ENCODE measurements at regions not wholly inside any gene's neighbourhood (a gene's known extent, or its start where the extent isn't known, plus 50 kb on each side); places are given as distances from the start of the nearest gene placed in this dataset.

DNA sequence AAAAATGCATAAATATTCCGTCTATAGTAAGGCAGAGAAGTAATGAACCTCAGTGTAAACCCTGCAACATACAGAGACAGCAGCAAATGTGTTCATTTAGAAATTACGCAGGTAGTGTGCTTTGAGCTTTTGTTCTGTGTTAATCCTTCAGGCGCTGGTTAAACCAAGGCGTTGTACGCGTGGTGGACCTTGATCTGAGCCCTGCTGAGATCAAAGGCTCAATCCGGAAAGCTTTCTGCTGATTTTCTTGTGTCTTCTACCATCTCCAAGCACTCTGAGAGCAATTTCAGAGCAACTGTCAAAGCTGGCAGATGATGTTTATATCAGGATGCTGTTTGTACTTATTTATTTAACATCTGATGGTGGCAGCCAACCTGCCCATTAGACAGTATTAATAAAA, 382.8 kb downstream of the CDH26 start (continued):
- TF ChIP-seq CREB1 (IDR thresholded peaks at IDR 0.05) (no peak), SIN3A (conservative IDR thresholded peaks at IDR 0.05 in 1 of 2, IDR thresholded peaks at IDR 0.05 in 1 of 2; ENCODE audit: low read depth in 1 of 2, low read length in 2 of 2) (no peak), BACH1 (IDR thresholded peaks at IDR 0.05; ENCODE audit: low read length) (no peak), TAF1 (IDR thresholded peaks at IDR 0.05; ENCODE audit: low read depth, low read length) (no peak)
- TF ChIP-seq, protein P1, sequence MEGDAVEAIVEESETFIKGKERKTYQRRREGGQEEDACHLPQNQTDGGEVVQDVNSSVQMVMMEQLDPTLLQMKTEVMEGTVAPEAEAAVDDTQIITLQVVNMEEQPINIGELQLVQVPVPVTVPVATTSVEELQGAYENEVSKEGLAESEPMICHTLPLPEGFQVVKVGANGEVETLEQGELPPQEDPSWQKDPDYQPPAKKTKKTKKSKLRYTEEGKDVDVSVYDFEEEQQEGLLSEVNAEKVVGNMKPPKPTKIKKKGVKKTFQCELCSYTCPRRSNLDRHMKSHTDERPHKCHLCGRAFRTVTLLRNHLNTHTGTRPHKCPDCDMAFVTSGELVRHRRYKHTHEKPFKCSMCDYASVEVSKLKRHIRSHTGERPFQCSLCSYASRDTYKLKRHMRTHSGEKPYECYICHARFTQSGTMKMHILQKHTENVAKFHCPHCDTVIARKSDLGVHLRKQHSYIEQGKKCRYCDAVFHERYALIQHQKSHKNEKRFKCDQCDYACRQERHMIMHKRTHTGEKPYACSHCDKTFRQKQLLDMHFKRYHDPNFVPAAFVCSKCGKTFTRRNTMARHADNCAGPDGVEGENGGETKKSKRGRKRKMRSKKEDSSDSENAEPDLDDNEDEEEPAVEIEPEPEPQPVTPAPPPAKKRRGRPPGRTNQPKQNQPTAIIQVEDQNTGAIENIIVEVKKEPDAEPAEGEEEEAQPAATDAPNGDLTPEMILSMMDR (IDR thresholded peaks at IDR 0.05; ENCODE audit: control extremely low read depth in 1 of 3, insufficient read depth in 1 of 3, low read depth in 1 of 3, low read length in 3 of 3), result no peak

All from H1 (cell line).